A549 (cell line): ENCODE measurements at regions not wholly inside any gene's neighbourhood (a gene's known extent, or its start where the extent isn't known, plus 50 kb on each side); places are given as distances from the start of the nearest gene placed in this dataset.

Experiments used
- ATAC-seq, 2 experiments: fragments of 200-7000 bp in 1 of 2; fragments of >200 bp in 1 of 2; cut with Nextera tagmentation in 1 of 2; cut with Tn5 transposase in 1 of 2; 3 replicates each; pipeline versions ENCODE4 v1.8.0 to v1.9.1; 2018 to 2020; ENCODE audit warnings: mild to moderate bottlenecking in 1 of 2, moderate library complexity in 1 of 2
- CTCF ChIA-PET: fragments of 300-600 bp; sonication (Branson Sonifier 250); formaldehyde crosslinking; extraction: SDS; loops from one replicate; lab custom pipeline; 2021; ENCODE audit warnings: antibody characterized with exemption, inconsistent platforms; lab: Yijun Ruan, JAX
- POLR2A ChIA-PET: fragments of 350-600 bp; formaldehyde crosslinking; extraction: SDS; loops from one replicate; lab custom pipeline; 2021; ENCODE audit warnings: antibody characterized with exemption, inconsistent platforms; lab: Yijun Ruan, JAX
- DNase-seq, 2 experiments: peaks; one replicate each; pipeline versions ENCODE4 v3.0.0 to v3.0.0-alpha.2; 2011 to 2016; ENCODE audit warnings: low read depth in 1 of 2, low spot score in 1 of 2
- FAIRE-seq: peaks from 2 replicates; lab custom pipeline; 2011; peaks lifted over from hg19 to GRCh38; lab: Jason Lieb, UNC
- H3K27ac ChIP-seq, 2 experiments: fragments of >200 bp; sonication (Bioruptor Twin); formaldehyde crosslinking; 3 replicates each; pipeline ENCODE4 v1.5.1; 2016 to 2017
- H3K4me1 ChIP-seq: fragments of >200 bp; sonication (Bioruptor Twin); formaldehyde crosslinking; 3 replicates; pipeline ENCODE4 v1.6.1; 2016
- H3K4me2 ChIP-seq: fragments of >200 bp; sonication (Bioruptor Twin); formaldehyde crosslinking; 3 replicates; pipeline ENCODE4 v1.6.1; 2016
- H3K4me3 ChIP-seq: fragments of >200 bp; sonication (Bioruptor Twin); formaldehyde crosslinking; 3 replicates; pipeline ENCODE4 v1.5.1; 2016
- H3K9me3 ChIP-seq: fragments of >200 bp; sonication (Bioruptor Twin); formaldehyde crosslinking; 3 replicates; pipeline ENCODE4 v1.6.1; 2016
- BHLHE40 ChIP-seq: IDR thresholded peaks from 2 replicates; pipeline ENCODE4 v1.6.1; 2012; ENCODE audit warnings: low read depth, low read length, inconsistent platforms
- EHF ChIP-seq: fragments of 250-450 bp; sonication (Bioruptor Pico); IDR thresholded peaks from 2 replicates; pipeline ENCODE4 v1.5.0; 2020; ENCODE audit warnings: mild to moderate bottlenecking
- EP300 ChIP-seq, 2 experiments: fragments of >200 bp; sonication (Bioruptor Twin); formaldehyde crosslinking; IDR thresholded peaks; 2 replicates in 1 of 2; 3 replicates in 1 of 2; pipeline ENCODE4 v1.6.1; 2016 to 2017
- FOXS1 ChIP-seq: fragments of 250-450 bp; sonication (Bioruptor Pico); IDR thresholded peaks from 2 replicates; pipeline ENCODE4 v1.5.0; 2020; ENCODE audit warnings: mild to moderate bottlenecking, moderate library complexity
- HDAC2 ChIP-seq: fragments of 200-600 bp; sonication (generic); IDR thresholded peaks from 2 replicates; pipeline ENCODE4 v1.6.1; 2016
- HOXA7 ChIP-seq: fragments of 250-450 bp; sonication (Bioruptor Pico); IDR thresholded peaks from 2 replicates; pipeline ENCODE4 v1.5.0; 2020; ENCODE audit warnings: mild to moderate bottlenecking, moderate library complexity
- HOXB13 ChIP-seq: fragments of 250-450 bp; sonication (Bioruptor Pico); IDR thresholded peaks from 2 replicates; pipeline ENCODE4 v1.5.0; 2020; ENCODE audit warnings: low read depth, mild to moderate bottlenecking, moderate library complexity
- JUNB ChIP-seq: fragments of >200 bp; sonication (Bioruptor Twin); formaldehyde crosslinking; IDR thresholded peaks from 2 replicates; pipeline ENCODE4 v1.6.1; 2016
- KDM1A ChIP-seq: fragments of 200-600 bp; sonication (generic); IDR thresholded peaks from 2 replicates; pipeline ENCODE4 v1.6.1; 2016; ENCODE audit warnings: low read depth, mild to moderate bottlenecking
- MAZ ChIP-seq: fragments of 150-350 bp; IDR thresholded peaks from 2 replicates; pipeline ENCODE4 v1.6.1; 2014; ENCODE audit warnings: antibody characterized with exemption, low read depth, low read length, borderline replicate concordance
- NR3C1 ChIP-seq: fragments of >200 bp; sonication (Bioruptor Twin); formaldehyde crosslinking; IDR thresholded peaks from 3 replicates; pipeline ENCODE4 v1.6.1; 2017
- POLR2A ChIP-seq: IDR thresholded peaks from 2 replicates; pipeline ENCODE4 v1.6.1; 2012; ENCODE audit warnings: mild to moderate bottlenecking, low read length
- RFX5 ChIP-seq: fragments of 450-650 bp; IDR thresholded peaks from 2 replicates; pipeline ENCODE4 v1.7.1; 2014; ENCODE audit warnings: antibody characterized with exemption, mild to moderate bottlenecking, moderate library complexity
- ZFP36 ChIP-seq: fragments of 450-650 bp; IDR thresholded peaks from 2 replicates; pipeline ENCODE4 v1.6.1; 2014; ENCODE audit warnings: borderline replicate concordance; ENCODE audit not compliant: partially characterized antibody
- ZNF302 ChIP-seq: fragments of 250-450 bp; sonication (Bioruptor Pico); IDR thresholded peaks from 2 replicates; pipeline ENCODE4 v1.9.0; 2021; ENCODE audit warnings: inconsistent platforms, mild to moderate bottlenecking, moderate library complexity
- WGBS: methylation state at CpG from one replicate; pipeline ENCODE4 v1.1.6; 2017; ENCODE audit errors: missing lambda C conversion rate; 5-methylcytosine and 5-hydroxymethylcytosine counted together
- TF ChIP-seq, protein P1 (sequence below): IDR thresholded peaks from 2 replicates; pipeline ENCODE4 v1.6.1; 2012
- TF ChIP-seq, protein P2 (sequence below): fragments of >200 bp; sonication (Bioruptor Twin); formaldehyde crosslinking; IDR thresholded peaks from 2 replicates; pipeline ENCODE4 v1.6.1; 2016
- TF ChIP-seq, protein P3 (sequence below): fragments of 250-450 bp; sonication (Bioruptor Pico); IDR thresholded peaks from 2 replicates; pipeline ENCODE4 v1.5.0; 2021; ENCODE audit warnings: mild to moderate bottlenecking, moderate library complexity, borderline replicate concordance
- TF ChIP-seq, protein P4 (sequence below): IDR thresholded peaks from 2 replicates; pipeline ENCODE4 v1.6.1; 2012
- TF ChIP-seq, protein P5 (sequence below): fragments of >200 bp; sonication (Bioruptor Twin); formaldehyde crosslinking; IDR thresholded peaks from 3 replicates; pipeline ENCODE4 v1.5.1; 2016
- TF ChIP-seq, protein P6 (sequence below): fragments of >200 bp; sonication (Bioruptor Twin); formaldehyde crosslinking; IDR thresholded peaks from 3 replicates; pipeline ENCODE4 v1.6.1; 2016

DNA sequence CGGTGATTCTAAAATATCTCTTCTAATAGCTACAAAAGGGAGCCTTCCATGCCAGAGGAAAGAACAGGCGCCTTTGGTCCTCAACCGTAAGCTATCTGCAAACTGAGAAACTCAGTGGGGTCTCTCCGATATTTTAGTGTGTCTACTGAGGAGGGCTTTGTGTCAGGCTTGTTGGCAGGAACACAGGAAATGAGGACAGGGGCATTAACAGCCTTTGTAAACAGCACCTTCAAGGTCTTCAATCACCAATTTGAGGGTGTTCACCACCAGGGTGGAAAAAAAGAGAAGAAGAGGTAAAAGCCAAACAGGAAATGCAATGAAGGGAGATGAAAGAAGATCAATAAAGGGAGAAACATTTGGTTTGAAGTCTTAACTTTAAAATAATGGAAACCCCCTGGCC is 580.1 kb upstream of the SALL1 start:
- no peak for FAIRE-seq
- Histone ChIP-seq H3K4me2 (no peak overlapping the region), H3K9me3 (no peaks in the 10 kb centered on the region; the same call in 2 of the 3 replicates), H3K4me1 (no peaks in the 10 kb centered on the region), H3K4me3 (no peak overlapping the region), H3K27ac (no peak overlapping the region)
- POLR2A ChIA-PET, result no interaction called here
- CTCF ChIA-PET, result interaction anchor here (1.2 kb wide), 1 partner anchor 19 kb away, joined by 7 read pairs; no protein-coding TSS in a partner anchor
- TF ChIP-seq RFX5, result no peak
- TF ChIP-seq, protein P1, sequence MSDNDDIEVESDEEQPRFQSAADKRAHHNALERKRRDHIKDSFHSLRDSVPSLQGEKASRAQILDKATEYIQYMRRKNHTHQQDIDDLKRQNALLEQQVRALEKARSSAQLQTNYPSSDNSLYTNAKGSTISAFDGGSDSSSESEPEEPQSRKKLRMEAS, result no peak
- no peak for TF ChIP-seq ZFP36
- TF ChIP-seq HDAC2, result no peak
- no peak for TF ChIP-seq ZNF302 (CRISPR knock-in tag)
- DNase-seq, result no peak
- ATAC-seq, result no peak
- WGBS, result 37% methylated on average over 4 of the region's 4 CpGs

DNA sequence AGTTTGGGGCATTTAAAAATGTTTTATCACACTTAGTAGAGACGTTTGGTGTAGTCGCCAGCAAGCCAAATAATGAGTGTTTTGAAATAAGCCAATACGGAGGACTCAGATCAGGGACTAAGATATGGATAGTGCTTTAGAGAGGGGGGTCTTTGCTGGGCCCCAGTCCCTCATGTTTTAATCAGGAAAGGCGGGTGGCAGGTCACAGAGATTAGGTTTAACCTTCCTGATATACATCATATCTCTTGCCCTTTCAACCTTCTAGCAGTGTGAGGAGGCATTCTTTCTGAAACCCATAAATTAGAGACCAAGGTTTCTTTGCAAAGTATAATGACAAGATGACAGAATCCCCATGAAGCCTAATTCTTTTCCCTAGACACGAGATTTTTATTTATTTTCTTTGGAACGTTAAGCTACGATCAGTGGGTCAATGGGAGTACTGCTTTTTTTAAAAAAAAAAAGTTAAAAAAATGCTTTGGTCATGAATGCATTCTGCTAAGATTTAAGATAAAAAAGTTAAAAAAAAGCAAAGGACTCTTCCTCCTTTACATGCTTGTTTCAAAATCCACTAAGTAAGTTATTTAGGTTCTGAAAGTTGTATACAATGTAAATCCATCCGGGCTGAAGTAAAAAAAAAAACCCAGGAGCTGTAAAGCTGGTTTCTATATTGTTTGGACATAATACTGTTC is 572.1 kb upstream of the SALL1 start:
- FAIRE-seq, result no peak
- TF ChIP-seq KDM1A (no peak), RFX5 (no peak), POLR2A (no peak), HOXB13 (CRISPR knock-in tag) (no peak), EHF (CRISPR knock-in tag) (no peak), FOXS1 (CRISPR knock-in tag) (no peak), HOXA7 (CRISPR knock-in tag) (no peak)
- TF ChIP-seq, protein P2, sequence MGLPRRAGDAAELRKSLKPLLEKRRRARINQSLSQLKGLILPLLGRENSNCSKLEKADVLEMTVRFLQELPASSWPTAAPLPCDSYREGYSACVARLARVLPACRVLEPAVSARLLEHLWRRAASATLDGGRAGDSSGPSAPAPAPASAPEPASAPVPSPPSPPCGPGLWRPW, result no peak
- TF ChIP-seq, protein P3, sequence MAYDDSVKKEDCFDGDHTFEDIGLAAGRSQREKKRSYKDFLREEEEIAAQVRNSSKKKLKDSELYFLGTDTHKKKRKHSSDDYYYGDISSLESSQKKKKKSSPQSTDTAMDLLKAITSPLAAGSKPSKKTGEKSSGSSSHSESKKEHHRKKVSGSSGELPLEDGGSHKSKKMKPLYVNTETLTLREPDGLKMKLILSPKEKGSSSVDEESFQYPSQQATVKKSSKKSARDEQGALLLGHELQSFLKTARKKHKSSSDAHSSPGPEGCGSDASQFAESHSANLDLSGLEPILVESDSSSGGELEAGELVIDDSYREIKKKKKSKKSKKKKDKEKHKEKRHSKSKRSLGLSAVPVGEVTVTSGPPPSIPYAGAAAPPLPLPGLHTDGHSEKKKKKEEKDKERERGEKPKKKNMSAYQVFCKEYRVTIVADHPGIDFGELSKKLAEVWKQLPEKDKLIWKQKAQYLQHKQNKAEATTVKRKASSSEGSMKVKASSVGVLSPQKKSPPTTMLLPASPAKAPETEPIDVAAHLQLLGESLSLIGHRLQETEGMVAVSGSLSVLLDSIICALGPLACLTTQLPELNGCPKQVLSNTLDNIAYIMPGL (CRISPR knock-in tag), result no peak
- TF ChIP-seq, all 56 proteins: peak for 0
- DNase-seq (no peak), ATAC-seq (no peak)
- H3K4me1 ChIP-seq, result no peaks in the 10 kb centered on the region
- H3K4me3 ChIP-seq, result no peak overlapping the region
- ChIA-PET POLR2A (no interaction called here), CTCF (no interaction called here)
- no peak overlapping the region for H3K27ac ChIP-seq
- no peak overlapping the region for H3K4me2 ChIP-seq
- WGBS, result 16% methylated on average over 8 of the region's 8 CpGs
- H3K9me3 ChIP-seq, result no peaks in the 10 kb centered on the region; the same call in 2 of the 3 replicates

DNA sequence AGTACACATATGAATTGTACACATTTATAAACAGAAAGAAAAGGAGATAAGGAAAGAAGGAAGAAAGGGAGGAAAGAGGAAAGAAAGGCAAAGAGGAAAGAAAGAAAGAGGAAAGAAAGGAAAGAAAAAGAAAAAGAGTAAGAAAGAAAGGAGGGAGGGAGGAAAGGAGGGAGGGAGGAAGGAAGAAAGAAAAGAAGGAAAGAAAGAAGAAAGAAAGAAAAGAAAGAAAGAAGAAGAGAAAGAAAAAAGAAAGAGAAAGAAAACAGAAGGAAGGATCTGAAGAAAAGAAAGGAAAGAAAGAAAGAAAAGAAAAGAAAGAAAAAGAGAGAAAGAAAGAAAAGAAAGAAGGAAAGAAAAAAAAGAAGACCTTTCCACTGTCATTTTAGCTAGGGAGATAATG is 571.4 kb upstream of the SALL1 start:
- DNase-seq, result no peak
- ChIA-PET CTCF (no interaction called here), POLR2A (no interaction called here)
- no peaks in the 10 kb centered on the region; the same call in 2 of the 3 replicates for H3K9me3 ChIP-seq
- no peak for FAIRE-seq
- H3K4me1 ChIP-seq, result no peaks in the 10 kb centered on the region
- no peak overlapping the region for H3K4me3 ChIP-seq
- no peak overlapping the region for H3K27ac ChIP-seq
- no peak overlapping the region for H3K4me2 ChIP-seq
- no peak for ATAC-seq
- TF ChIP-seq EP300 (IDR thresholded peaks at IDR 0.05) (no peak), BHLHE40 (no peak), JUNB (no peak), MAZ (no peak), NR3C1 (no peak)
- TF ChIP-seq, protein P4, sequence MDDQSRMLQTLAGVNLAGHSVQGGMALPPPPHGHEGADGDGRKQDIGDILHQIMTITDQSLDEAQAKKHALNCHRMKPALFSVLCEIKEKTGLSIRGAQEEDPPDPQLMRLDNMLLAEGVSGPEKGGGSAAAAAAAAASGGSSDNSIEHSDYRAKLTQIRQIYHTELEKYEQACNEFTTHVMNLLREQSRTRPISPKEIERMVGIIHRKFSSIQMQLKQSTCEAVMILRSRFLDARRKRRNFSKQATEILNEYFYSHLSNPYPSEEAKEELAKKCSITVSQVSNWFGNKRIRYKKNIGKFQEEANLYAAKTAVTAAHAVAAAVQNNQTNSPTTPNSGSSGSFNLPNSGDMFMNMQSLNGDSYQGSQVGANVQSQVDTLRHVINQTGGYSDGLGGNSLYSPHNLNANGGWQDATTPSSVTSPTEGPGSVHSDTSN, result no peak
- TF ChIP-seq, protein P5, sequence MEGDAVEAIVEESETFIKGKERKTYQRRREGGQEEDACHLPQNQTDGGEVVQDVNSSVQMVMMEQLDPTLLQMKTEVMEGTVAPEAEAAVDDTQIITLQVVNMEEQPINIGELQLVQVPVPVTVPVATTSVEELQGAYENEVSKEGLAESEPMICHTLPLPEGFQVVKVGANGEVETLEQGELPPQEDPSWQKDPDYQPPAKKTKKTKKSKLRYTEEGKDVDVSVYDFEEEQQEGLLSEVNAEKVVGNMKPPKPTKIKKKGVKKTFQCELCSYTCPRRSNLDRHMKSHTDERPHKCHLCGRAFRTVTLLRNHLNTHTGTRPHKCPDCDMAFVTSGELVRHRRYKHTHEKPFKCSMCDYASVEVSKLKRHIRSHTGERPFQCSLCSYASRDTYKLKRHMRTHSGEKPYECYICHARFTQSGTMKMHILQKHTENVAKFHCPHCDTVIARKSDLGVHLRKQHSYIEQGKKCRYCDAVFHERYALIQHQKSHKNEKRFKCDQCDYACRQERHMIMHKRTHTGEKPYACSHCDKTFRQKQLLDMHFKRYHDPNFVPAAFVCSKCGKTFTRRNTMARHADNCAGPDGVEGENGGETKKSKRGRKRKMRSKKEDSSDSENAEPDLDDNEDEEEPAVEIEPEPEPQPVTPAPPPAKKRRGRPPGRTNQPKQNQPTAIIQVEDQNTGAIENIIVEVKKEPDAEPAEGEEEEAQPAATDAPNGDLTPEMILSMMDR, result no peak
- TF ChIP-seq, protein P6, sequence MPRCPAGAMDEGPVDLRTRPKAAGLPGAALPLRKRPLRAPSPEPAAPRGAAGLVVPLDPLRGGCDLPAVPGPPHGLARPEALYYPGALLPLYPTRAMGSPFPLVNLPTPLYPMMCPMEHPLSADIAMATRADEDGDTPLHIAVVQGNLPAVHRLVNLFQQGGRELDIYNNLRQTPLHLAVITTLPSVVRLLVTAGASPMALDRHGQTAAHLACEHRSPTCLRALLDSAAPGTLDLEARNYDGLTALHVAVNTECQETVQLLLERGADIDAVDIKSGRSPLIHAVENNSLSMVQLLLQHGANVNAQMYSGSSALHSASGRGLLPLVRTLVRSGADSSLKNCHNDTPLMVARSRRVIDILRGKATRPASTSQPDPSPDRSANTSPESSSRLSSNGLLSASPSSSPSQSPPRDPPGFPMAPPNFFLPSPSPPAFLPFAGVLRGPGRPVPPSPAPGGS, result no peak
